ENCODE measurements at regions not wholly inside any gene's neighbourhood (a gene's known extent, or its start where the extent isn't known, plus 50 kb on each side); places are given as distances from the start of the nearest gene placed in this dataset.

- TF ChIP-seq ZNF425 (CRISPR knock-in tag; conservative IDR thresholded peaks at IDR 0.05): no peak
- TF ChIP-seq TP53 (CRISPR knock-in tag; IDR thresholded peaks at IDR 0.05): no peak
- TF ChIP-seq HMGA2 (CRISPR knock-in tag; IDR thresholded peaks at IDR 0.05): no peak
- no peak for TF ChIP-seq TCF7 (CRISPR knock-in tag; IDR thresholded peaks at IDR 0.05; ENCODE audit: low read depth)
- no peak for TF ChIP-seq ZNF671 (CRISPR knock-in tag; IDR thresholded peaks at IDR 0.05)
- TF ChIP-seq NR1H2 (CRISPR knock-in tag; IDR thresholded peaks at IDR 0.05): no peak
- TF ChIP-seq MAX (CRISPR knock-in tag; IDR thresholded peaks at IDR 0.05): no peak
- no peak for TF ChIP-seq ZBTB43 (CRISPR knock-in tag; IDR thresholded peaks at IDR 0.05)
- no peak for TF ChIP-seq PRRX2 (CRISPR knock-in tag; IDR thresholded peaks at IDR 0.05)
- TF ChIP-seq JUN (CRISPR knock-in tag; IDR thresholded peaks at IDR 0.05): no peak
- no peak for TF ChIP-seq CTCF (IDR thresholded peaks at IDR 0.05)
Observed at GRCh38 chr17:63304704-63305261, 141.3 kb downstream of the CYB561 start (continued).

- DNase-seq (ENCODE audit: low spot score) (no peak), ATAC-seq (no peak)
- Mint-ChIP-seq H3K4me3 (no peak overlapping the region), H3K36me3 (no peaks in the 10 kb centered on the region; the same call in 1 of the 2 replicates), H3K9me3 (peaks cover 26% of the 10 kb centered on the region), H3K4me1 (no peaks in the 10 kb centered on the region), H3K27ac (no peak overlapping the region), H3K27me3 (ENCODE audit: low read depth) (no peaks in the 10 kb centered on the region)
- CTCF ChIA-PET: no interaction called here
- POLR2A ChIA-PET: no interaction called here
- TF ChIP-seq JAZF1 (CRISPR knock-in tag; IDR thresholded peaks at IDR 0.05) (no peak), ZNF281 (CRISPR knock-in tag; IDR thresholded peaks at IDR 0.05) (no peak), AFF4 (CRISPR knock-in tag; IDR thresholded peaks at IDR 0.05; ENCODE audit: borderline replicate concordance) (no peak), IRF2 (CRISPR knock-in tag; IDR thresholded peaks at IDR 0.05; ENCODE audit: borderline replicate concordance, low read depth) (no peak), USF2 (CRISPR knock-in tag; IDR thresholded peaks at IDR 0.05) (no peak), TP53 (CRISPR knock-in tag; IDR thresholded peaks at IDR 0.05) (no peak), EMX1 (CRISPR knock-in tag; IDR thresholded peaks at IDR 0.05) (no peak), ESRRA (CRISPR knock-in tag; IDR thresholded peaks at IDR 0.05; ENCODE audit: borderline replicate concordance) (no peak), ERG (CRISPR knock-in tag; IDR thresholded peaks at IDR 0.05) (no peak), SMAD3 (CRISPR knock-in tag; IDR thresholded peaks at IDR 0.05; ENCODE audit: borderline replicate concordance) (no peak)
Observed at GRCh38 chr17:63305857-63306256, 140.2 kb downstream of the CYB561 start.

Measured in WTC11 (cell line).